Ishikawa (cell line): ENCODE measurements at regions not wholly inside any gene's neighbourhood (a gene's known extent, or its start where the extent isn't known, plus 50 kb on each side); places are given as distances from the start of the nearest gene placed in this dataset.

Experiments used
- CEBPB ChIP-seq: IDR thresholded peaks from 2 replicates; pipeline ENCODE4 v1.6.1; 2012
- CREB1 ChIP-seq: IDR thresholded peaks from 2 replicates; pipeline ENCODE4 v1.6.1; 2012; ENCODE audit warnings: low read depth
- EP300 ChIP-seq: IDR thresholded peaks from 2 replicates; pipeline ENCODE4 v1.6.1; 2012; ENCODE audit warnings: borderline replicate concordance
- FOXM1 ChIP-seq: IDR thresholded peaks from 2 replicates; pipeline ENCODE4 v1.6.1; 2012; ENCODE audit warnings: low read depth, borderline replicate concordance
- MAX ChIP-seq: IDR thresholded peaks from 2 replicates; pipeline ENCODE4 v1.6.1; 2012
- NFIC ChIP-seq: IDR thresholded peaks from 2 replicates; pipeline ENCODE4 v1.6.1; 2012
- REST ChIP-seq: IDR thresholded peaks from 2 replicates; pipeline ENCODE4 v1.6.1; 2012; ENCODE audit warnings: low read depth, mild to moderate bottlenecking
- TAF1 ChIP-seq: IDR thresholded peaks from 2 replicates; pipeline ENCODE4 v1.6.1; 2012; ENCODE audit warnings: low read depth, mild to moderate bottlenecking
- TCF12 ChIP-seq: IDR thresholded peaks from 2 replicates; pipeline ENCODE4 v1.6.1; 2012; ENCODE audit warnings: low read depth
- TEAD4 ChIP-seq: IDR thresholded peaks from 2 replicates; pipeline ENCODE4 v1.6.1; 2012
- YY1 ChIP-seq: IDR thresholded peaks from 2 replicates; pipeline ENCODE4 v1.6.1; 2012; ENCODE audit warnings: low read depth
- ZBTB7A ChIP-seq: IDR thresholded peaks from 2 replicates; pipeline ENCODE4 v1.6.1; 2012; ENCODE audit warnings: low read depth

- no peak for TF ChIP-seq MAX
- TF ChIP-seq YY1, result no peak
- TF ChIP-seq EP300, result no peak
- no peak for TF ChIP-seq CEBPB
- TF ChIP-seq NFIC, result no peak
- TF ChIP-seq CREB1, result no peak
- TF ChIP-seq REST, result no peak
- TF ChIP-seq TAF1, result no peak
- no peak for TF ChIP-seq TCF12
- TF ChIP-seq ZBTB7A, result no peak
- TF ChIP-seq TEAD4, result no peak
- no peak for TF ChIP-seq FOXM1
These were observed 134.4 kb upstream of the EFNA5 start for GRCh38 chr5:107805166-107805565.
